Keratinocyte (primary cell): ENCODE measurements at regions not wholly inside any gene's neighbourhood (a gene's known extent, or its start where the extent isn't known, plus 50 kb on each side); places are given as distances from the start of the nearest gene placed in this dataset.

ENCODE experiments used
- DNase-seq: peaks from one replicate; pipeline ENCODE4 v3.0.0-alpha.2; 2011; ENCODE audit warnings: low read depth, missing footprints, low spot score
- FAIRE-seq: peaks from 2 replicates; lab custom pipeline; 2011; peaks lifted over from hg19 to GRCh38; lab: Jason Lieb, UNC
- H2AFZ ChIP-seq: 2 replicates; pipeline ENCODE4 v1.6.0; 2012; ENCODE audit warnings: low read length, control low read depth, inconsistent platforms; ENCODE audit not compliant: control insufficient read depth
- H3K27ac ChIP-seq: 2 replicates; pipeline ENCODE4 v1.5.1; 2011; ENCODE audit warnings: low read length; ENCODE audit not compliant: control insufficient read depth, insufficient read depth
- H3K27me3 ChIP-seq: 3 replicates; pipeline ENCODE4 v1.6.0; 2011; ENCODE audit warnings: low read length; ENCODE audit not compliant: control insufficient read depth, insufficient read depth; ENCODE audit errors: extremely low read depth
- H3K36me3 ChIP-seq, 2 experiments: 2 replicates in 1 of 2; 3 replicates in 1 of 2; pipeline ENCODE4 v1.5.1; 2011; ENCODE audit warnings: low read length in 2 of 2, mild to moderate bottlenecking in 1 of 2; ENCODE audit not compliant: control insufficient read depth in 2 of 2, insufficient read depth in 2 of 2; ENCODE audit errors: extremely low read depth in 1 of 2
- H3K4me1 ChIP-seq: 3 replicates; pipeline ENCODE4 v1.5.1; 2011; ENCODE audit warnings: low read length; ENCODE audit not compliant: control insufficient read depth, insufficient read depth; ENCODE audit errors: extremely low read depth
- H3K4me2 ChIP-seq: 3 replicates; pipeline ENCODE4 v1.6.0; 2011; ENCODE audit warnings: low read depth, low read length; ENCODE audit not compliant: control insufficient read depth, insufficient read depth; ENCODE audit errors: extremely low read depth
- H3K4me3 ChIP-seq, 3 experiments: fragments of 200-600 bp in 1 of 3; sonication (generic) in 1 of 3; 2 replicates in 2 of 3; 3 replicates in 1 of 3; pipeline ENCODE4 v1.5.1; 2011 to 2016; ENCODE audit warnings: low read length in 3 of 3, mild to moderate bottlenecking in 3 of 3, control low read depth in 2 of 3, inconsistent platforms in 1 of 3, low read depth in 1 of 3, mixed read lengths in 1 of 3, mixed run types in 1 of 3, moderate library complexity in 1 of 3; ENCODE audit not compliant: control insufficient read depth in 2 of 3, insufficient read depth in 2 of 3; ENCODE audit errors: extremely low read depth in 1 of 3
- H3K79me2 ChIP-seq: 2 replicates; pipeline ENCODE4 v1.6.0; 2012; ENCODE audit warnings: low read length; ENCODE audit not compliant: control insufficient read depth, insufficient read depth
- H3K9ac ChIP-seq: 3 replicates; pipeline ENCODE4 v1.6.0; 2011; ENCODE audit warnings: low read length; ENCODE audit not compliant: control insufficient read depth, insufficient read depth; ENCODE audit errors: extremely low read depth
- H3K9me1 ChIP-seq: 3 replicates; pipeline ENCODE4 v1.6.0; 2011; ENCODE audit warnings: low read length; ENCODE audit not compliant: control insufficient read depth, insufficient read depth; ENCODE audit errors: extremely low read depth
- H3K9me3 ChIP-seq: 2 replicates; pipeline ENCODE4 v1.5.1; 2012; ENCODE audit warnings: low read depth, low read length; ENCODE audit not compliant: control insufficient read depth
- H4K20me1 ChIP-seq: 3 replicates; pipeline ENCODE4 v1.6.0; 2011; ENCODE audit warnings: low read length; ENCODE audit not compliant: control insufficient read depth, insufficient read depth; ENCODE audit errors: extremely low read depth
- CTCF ChIP-seq, 3 experiments: IDR thresholded peaks in 1 of 3; conservative IDR thresholded peaks in 1 of 3; optimal IDR thresholded peaks in 1 of 3; 2 replicates in 2 of 3; 3 replicates in 1 of 3; pipeline versions ENCODE3 to v1.5.1; 2011; ENCODE audit warnings: low read length in 3 of 3, mild to moderate bottlenecking in 3 of 3, moderate library complexity in 2 of 3, control low read depth in 1 of 3, inconsistent platforms in 1 of 3; ENCODE audit not compliant: insufficient read depth in 2 of 3; ENCODE audit errors: extremely low read depth in 1 of 3
- EZH2 ChIP-seq: IDR thresholded peaks from one replicate; pipeline ENCODE4 v1.6.1; 2012; ENCODE audit warnings: inconsistent platforms, mild to moderate bottlenecking, low read length, moderate library complexity
- dilution Hi-C: fragments of 300-500 bp; cut with MboI; formaldehyde crosslinking; loops from one replicate; pipeline ENCODE4 v1.7.0; 2020; ENCODE audit warnings: low sequenced_read_pairs; ENCODE audit not compliant: extremely low pct_ligation_motif_present

GRCh38 chr6:1544603-1545002 is 65.1 kb upstream of the FOXC1 start:
- Histone ChIP-seq H3K9me1 (no peaks in the 10 kb centered on the region), H3K4me1 (no peaks in the 10 kb centered on the region), H4K20me1 (no peaks in the 10 kb centered on the region), H3K27me3 (no peaks in the 10 kb centered on the region), H3K36me3 (no peaks in the 10 kb centered on the region), H2AFZ (no peak overlapping the region), H3K4me2 (no peak overlapping the region), H3K27ac (no peak overlapping the region), H3K4me3 (no peak overlapping the region), H3K9me3 (peaks cover 2% of the 10 kb centered on the region), H3K79me2 (no peaks in the 10 kb centered on the region), H3K9ac (no peak overlapping the region)
- DNase-seq = no peak
- FAIRE-seq = no peak
- no peak for TF ChIP-seq CTCF (optimal IDR thresholded peaks at IDR 0.05 in 1 of 3, IDR thresholded peaks at IDR 0.05 in 1 of 3, conservative IDR thresholded peaks at IDR 0.05 in 1 of 3; ENCODE audit: extremely low read depth in 1 of 3, insufficient read depth in 2 of 3, low read length in 3 of 3)
- no peak for TF ChIP-seq EZH2
- dilution Hi-C loops = no loop called here

- Histone ChIP-seq H3K4me3 (no peak overlapping the region), H4K20me1 (no peaks in the 10 kb centered on the region), H3K27ac (no peak overlapping the region), H2AFZ (no peak overlapping the region), H3K79me2 (no peaks in the 10 kb centered on the region), H3K4me2 (no peak overlapping the region), H3K9me1 (no peaks in the 10 kb centered on the region), H3K36me3 (no peaks in the 10 kb centered on the region), H3K9ac (no peak overlapping the region), H3K27me3 (no peaks in the 10 kb centered on the region), H3K9me3 (peaks cover 2% of the 10 kb centered on the region), H3K4me1 (no peaks in the 10 kb centered on the region)
- dilution Hi-C loops = no loop called here
- no peak for FAIRE-seq
- no peak for DNase-seq
- TF ChIP-seq EZH2 = no peak
- no peak for TF ChIP-seq CTCF (optimal IDR thresholded peaks at IDR 0.05 in 1 of 3, IDR thresholded peaks at IDR 0.05 in 1 of 3, conservative IDR thresholded peaks at IDR 0.05 in 1 of 3; ENCODE audit: extremely low read depth in 1 of 3, insufficient read depth in 2 of 3, low read length in 3 of 3)
Observed at GRCh38 chr6:1545654-1546053, 64.1 kb upstream of the FOXC1 start.
